ENCODE measurements at regions not wholly inside any gene's neighbourhood (a gene's known extent, or its start where the extent isn't known, plus 50 kb on each side); places are given as distances from the start of the nearest gene placed in this dataset.
A peak's percentile ranks its signal among the peaks of the same experiment; 100 is the strongest.
"Not testable (repeated sequence)": the region's sequence is repeated elsewhere in the genome, so short reads cannot be mapped to it uniquely, and the experiment has no call there.

DNA sequence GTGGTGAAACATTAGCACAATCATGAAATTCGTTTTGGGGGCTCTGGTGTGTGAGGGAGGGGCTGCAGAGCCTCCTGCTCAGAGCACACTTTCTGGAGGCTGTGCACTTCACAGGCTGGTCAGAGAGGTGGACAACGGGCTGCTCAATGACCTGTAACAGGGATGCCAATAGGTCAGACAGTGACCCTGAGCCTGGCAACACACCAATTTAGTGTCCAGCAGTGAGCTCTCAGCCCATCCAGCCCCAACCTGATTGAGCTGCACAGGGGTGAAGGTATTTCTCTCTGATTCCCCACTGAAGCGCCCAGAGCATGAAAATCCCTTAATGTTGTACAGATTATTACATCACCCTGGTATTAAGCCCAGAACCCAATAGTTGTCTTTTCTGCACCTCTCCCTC is 191.3 kb upstream of the ZNF32 start:
- DNase-seq: no peak
- no peaks in the 10 kb centered on the region for H3K27me3 ChIP-seq (replicated peaks)
- no peak overlapping the region for H3K27ac ChIP-seq
- TF ChIP-seq, protein P1, sequence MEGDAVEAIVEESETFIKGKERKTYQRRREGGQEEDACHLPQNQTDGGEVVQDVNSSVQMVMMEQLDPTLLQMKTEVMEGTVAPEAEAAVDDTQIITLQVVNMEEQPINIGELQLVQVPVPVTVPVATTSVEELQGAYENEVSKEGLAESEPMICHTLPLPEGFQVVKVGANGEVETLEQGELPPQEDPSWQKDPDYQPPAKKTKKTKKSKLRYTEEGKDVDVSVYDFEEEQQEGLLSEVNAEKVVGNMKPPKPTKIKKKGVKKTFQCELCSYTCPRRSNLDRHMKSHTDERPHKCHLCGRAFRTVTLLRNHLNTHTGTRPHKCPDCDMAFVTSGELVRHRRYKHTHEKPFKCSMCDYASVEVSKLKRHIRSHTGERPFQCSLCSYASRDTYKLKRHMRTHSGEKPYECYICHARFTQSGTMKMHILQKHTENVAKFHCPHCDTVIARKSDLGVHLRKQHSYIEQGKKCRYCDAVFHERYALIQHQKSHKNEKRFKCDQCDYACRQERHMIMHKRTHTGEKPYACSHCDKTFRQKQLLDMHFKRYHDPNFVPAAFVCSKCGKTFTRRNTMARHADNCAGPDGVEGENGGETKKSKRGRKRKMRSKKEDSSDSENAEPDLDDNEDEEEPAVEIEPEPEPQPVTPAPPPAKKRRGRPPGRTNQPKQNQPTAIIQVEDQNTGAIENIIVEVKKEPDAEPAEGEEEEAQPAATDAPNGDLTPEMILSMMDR (IDR thresholded peaks at IDR 0.05; ENCODE audit: low read depth, low read length, missing control alignments): no peak
- H3K4me3 ChIP-seq (ENCODE audit: low read depth, low read length): no peak overlapping the region
- H3K36me3 ChIP-seq (replicated peaks): no peaks in the 10 kb centered on the region
- in situ Hi-C loops (cut with HindIII; ENCODE audit: low pct_ligation_motif_present, low sequenced_read_pairs): no loop called here

DNA sequence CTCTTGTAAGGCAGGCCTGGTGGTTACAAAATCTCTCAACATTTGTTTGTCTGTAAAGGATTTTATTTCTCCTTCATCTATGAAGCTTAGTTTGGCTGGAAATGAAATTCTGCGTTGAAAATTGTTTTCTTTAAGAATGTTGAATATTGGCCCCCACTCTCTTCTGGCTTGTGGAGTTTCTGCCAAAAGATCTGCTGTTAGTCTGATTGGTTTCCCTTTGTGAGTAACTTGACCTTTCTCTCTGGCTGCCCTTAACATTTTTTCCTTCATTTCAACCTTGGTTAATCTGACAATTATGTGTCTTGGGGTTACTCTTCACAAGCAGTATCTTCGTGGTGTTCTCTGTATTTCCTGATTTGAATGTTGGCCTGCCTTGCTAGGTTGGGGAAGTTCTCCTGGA is 186.1 kb upstream of the ZNF32 start:
- H3K27me3 ChIP-seq (replicated peaks); in situ Hi-C loops (cut with HindIII; ENCODE audit: low pct_ligation_motif_present, low sequenced_read_pairs); H3K4me3 ChIP-seq (ENCODE audit: low read depth, low read length); H3K36me3 ChIP-seq (replicated peaks); H3K27ac ChIP-seq; DNase-seq: not testable (repeated sequence)

DNA sequence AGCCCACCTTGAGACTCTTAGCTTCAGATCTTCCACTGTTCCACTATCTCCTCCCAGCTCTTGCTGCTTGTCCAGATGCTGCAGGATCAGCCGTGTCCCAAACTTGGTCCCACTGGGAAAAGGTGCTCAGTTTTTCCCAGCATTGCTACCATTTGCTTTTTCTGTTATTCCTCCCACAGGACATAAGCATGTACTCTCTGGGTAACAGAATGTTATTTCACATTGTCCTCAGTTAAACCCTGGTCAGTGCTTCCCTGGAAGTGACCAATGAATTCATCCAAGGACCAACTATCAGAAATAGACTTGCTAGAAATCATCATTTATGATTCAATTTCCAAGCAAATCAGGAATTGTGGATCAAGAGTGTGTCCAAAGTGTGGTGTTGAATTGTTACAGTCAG is 179.2 kb upstream of the ZNF32 start:
- Histone ChIP-seq H3K36me3 (replicated peaks) (no peaks in the 10 kb centered on the region), H3K4me3 (ENCODE audit: low read depth, low read length) (no peak overlapping the region), H3K27ac (no peak overlapping the region), H3K27me3 (replicated peaks) (no peaks in the 10 kb centered on the region)
- TF ChIP-seq, protein P1 (IDR thresholded peaks at IDR 0.05; ENCODE audit: low read depth, low read length, missing control alignments): no peak
- no peak for DNase-seq
- in situ Hi-C loops (cut with HindIII; ENCODE audit: low pct_ligation_motif_present, low sequenced_read_pairs): no loop called here

DNA sequence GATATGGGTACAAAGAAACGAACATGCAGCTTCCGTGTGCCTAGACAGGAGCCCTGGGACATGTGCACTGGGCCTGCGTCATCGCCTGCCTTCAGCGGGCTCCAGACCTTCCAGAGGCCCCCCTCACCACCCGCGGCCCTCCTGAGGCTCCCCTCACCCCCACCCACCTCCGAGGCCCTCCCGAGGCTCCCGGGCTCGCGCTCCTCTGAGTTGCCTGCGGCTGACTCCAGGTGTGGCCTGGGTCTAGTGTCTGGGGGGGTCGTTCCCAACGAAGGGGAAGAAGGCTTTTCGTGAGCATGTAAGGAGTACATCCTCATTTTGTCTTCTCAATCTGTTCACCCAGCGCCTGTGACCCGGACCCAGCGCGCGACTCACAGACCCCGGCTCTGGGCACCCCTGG is 177.3 kb upstream of the ZNF32 start:
- Histone ChIP-seq H3K36me3 (replicated peaks) (no peaks in the 10 kb centered on the region), H3K4me3 (ENCODE audit: low read depth, low read length) (no peak overlapping the region), H3K27ac (no peak overlapping the region), H3K27me3 (replicated peaks) (no peaks in the 10 kb centered on the region)
- in situ Hi-C loops (cut with HindIII; ENCODE audit: low pct_ligation_motif_present, low sequenced_read_pairs): no loop called here
- DNase-seq: no peak
- TF ChIP-seq, protein P1 (IDR thresholded peaks at IDR 0.05; ENCODE audit: low read depth, low read length, missing control alignments): no peak

DNA sequence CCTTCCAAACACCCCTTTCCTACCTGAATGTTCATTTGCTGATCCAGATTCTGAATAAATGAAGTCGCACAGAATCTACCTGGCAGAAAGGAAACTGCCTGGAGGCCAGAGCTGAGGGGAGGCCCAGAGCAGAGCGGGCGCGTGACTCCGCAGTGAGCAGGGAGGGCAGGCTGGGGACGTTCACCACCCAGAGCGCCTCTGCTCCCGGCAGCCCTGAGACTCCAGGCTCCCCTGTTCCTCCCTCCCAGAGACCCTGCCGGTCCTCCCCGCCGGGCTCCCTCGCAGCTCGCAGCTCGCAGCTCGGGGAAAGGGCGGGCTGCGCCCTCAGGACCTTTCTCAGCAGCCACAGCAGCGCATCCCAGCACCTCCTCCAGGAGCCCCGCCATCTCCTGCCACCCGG is 176.7 kb upstream of the ZNF32 start:
- DNase-seq: no peak
- in situ Hi-C loops (cut with HindIII; ENCODE audit: low pct_ligation_motif_present, low sequenced_read_pairs): no loop called here
- Histone ChIP-seq H3K36me3 (replicated peaks) (no peaks in the 10 kb centered on the region), H3K27ac (no peak overlapping the region), H3K27me3 (replicated peaks) (no peaks in the 10 kb centered on the region), H3K4me3 (ENCODE audit: low read depth, low read length) (no peak overlapping the region)
- TF ChIP-seq, protein P1 (IDR thresholded peaks at IDR 0.05; ENCODE audit: low read depth, low read length, missing control alignments): no peak

DNA sequence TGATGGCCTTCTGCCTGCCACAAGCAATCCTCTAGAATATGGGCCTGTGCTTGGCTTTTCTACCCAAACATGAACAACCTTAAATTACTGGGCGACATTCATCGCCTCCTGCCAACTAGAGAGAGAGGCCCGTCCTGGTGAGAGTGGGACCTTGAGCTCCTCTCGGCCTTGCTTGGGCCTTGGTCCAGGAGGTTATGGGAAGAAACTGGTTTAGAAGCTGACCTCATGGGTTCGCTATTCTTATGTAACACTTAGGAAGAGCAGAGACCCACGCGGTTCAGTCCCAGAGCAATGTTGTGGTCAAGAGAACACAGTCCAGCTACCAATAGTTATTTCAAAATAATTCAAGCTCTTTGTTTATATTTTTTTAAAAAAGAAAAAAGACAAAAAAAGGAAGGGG is 176.3 kb upstream of the ZNF32 start:
- no peaks in the 10 kb centered on the region for H3K36me3 ChIP-seq (replicated peaks)
- no peak overlapping the region for H3K4me3 ChIP-seq (ENCODE audit: low read depth, low read length)
- H3K27me3 ChIP-seq (replicated peaks): no peaks in the 10 kb centered on the region
- in situ Hi-C loops (cut with HindIII; ENCODE audit: low pct_ligation_motif_present, low sequenced_read_pairs): no loop called here
- TF ChIP-seq, protein P1 (IDR thresholded peaks at IDR 0.05; ENCODE audit: low read depth, low read length, missing control alignments): no peak
- no peak overlapping the region for H3K27ac ChIP-seq
- peak; percentile 44 for DNase-seq

All from brain microvascular endothelial cell (primary cell).